IMR-90 (cell line): ENCODE measurements at regions not wholly inside any gene's neighbourhood (a gene's known extent, or its start where the extent isn't known, plus 50 kb on each side); places are given as distances from the start of the nearest gene placed in this dataset.

Experiments used
- ATAC-seq: fragments of 200-7000 bp; cut with Tn5 transposase; 2 replicates; pipeline ENCODE4 v1.9.1; 2020; ENCODE audit warnings: low read depth, mild to moderate bottlenecking, moderate library complexity
- BruUV-seq: library from RNA; stranded (reverse); fragments of 400-500 nt; replicated peaks from 2 replicates; lab custom pipeline; 2021; lab: Mats Ljungman, UMichigan
- CTCF ChIA-PET: fragments of 300-600 bp; formaldehyde crosslinking; extraction: SDS; loops from one replicate; lab custom pipeline; 2021; ENCODE audit warnings: antibody characterized with exemption; lab: Yijun Ruan, JAX
- POLR2A ChIA-PET: fragments of 300-600 bp; sonication (Branson Sonifier 250); formaldehyde crosslinking; loops from one replicate; lab custom pipeline; 2022; ENCODE audit warnings: antibody characterized with exemption; ENCODE audit not compliant: unreplicated experiment; lab: Charles Lee
- DNase-seq: peaks from one replicate; pipeline ENCODE4 v3.0.0; 2013
- H2AFZ ChIP-seq: replicated peaks from 2 replicates; pipeline ENCODE3; 2013; ENCODE audit warnings: low read length, mild to moderate bottlenecking; ENCODE audit not compliant: poor library complexity
- H2AK5ac ChIP-seq: 2 replicates; pipeline ENCODE4 v1.6.1; 2013; ENCODE audit warnings: low read depth, low read length, inconsistent platforms
- H2AK9ac ChIP-seq: replicated peaks from 2 replicates; pipeline ENCODE3; 2013; ENCODE audit warnings: mild to moderate bottlenecking, low read depth, low read length, moderate library complexity; ENCODE audit not compliant: poor library complexity
- H2BK120ac ChIP-seq: 2 replicates; pipeline ENCODE4 v1.6.1; 2013; ENCODE audit warnings: low read depth, low read length, inconsistent platforms
- H2BK15ac ChIP-seq: 3 replicates; pipeline ENCODE4 v1.6.1; 2013; ENCODE audit warnings: low read depth, low read length, inconsistent platforms
- H2BK20ac ChIP-seq: 2 replicates; pipeline ENCODE4 v1.6.1; 2013; ENCODE audit warnings: low read depth, mild to moderate bottlenecking, inconsistent platforms, low read length, moderate library complexity
- H2BK5ac ChIP-seq: 2 replicates; pipeline ENCODE4 v1.6.1; 2013; ENCODE audit warnings: mild to moderate bottlenecking, low read depth, low read length, inconsistent platforms; ENCODE audit not compliant: poor library complexity, severe bottlenecking
- H3K14ac ChIP-seq: replicated peaks from 2 replicates; pipeline ENCODE4 v1.6.1; 2013; ENCODE audit warnings: low read depth, low read length, inconsistent platforms
- H3K18ac ChIP-seq: 2 replicates; pipeline ENCODE4 v1.6.1; 2013; ENCODE audit warnings: low read depth, low read length, control low read depth
- H3K23ac ChIP-seq: 2 replicates; pipeline ENCODE4 v1.6.1; 2013; ENCODE audit warnings: low read depth, low read length, inconsistent platforms
- H3K27ac ChIP-seq: 2 replicates; pipeline ENCODE4 v1.5.1; 2013; ENCODE audit warnings: mild to moderate bottlenecking, control low read depth, low read length; ENCODE audit not compliant: insufficient read depth
- H3K27me3 ChIP-seq: 2 replicates; pipeline ENCODE4 v1.6.1; 2013; ENCODE audit warnings: low read length; ENCODE audit not compliant: control insufficient read depth, insufficient read depth
- H3K36me3 ChIP-seq: 2 replicates; pipeline ENCODE4 v1.6.1; 2013; ENCODE audit warnings: low read length, mixed read lengths; ENCODE audit not compliant: control insufficient read depth, insufficient read depth
- H3K4ac ChIP-seq: 2 replicates; pipeline ENCODE4 v1.6.1; 2013; ENCODE audit warnings: low read depth, low read length, inconsistent platforms
- H3K4me1 ChIP-seq: 2 replicates; pipeline ENCODE4 v1.6.1; 2013; ENCODE audit warnings: low read length, mixed read lengths; ENCODE audit not compliant: control insufficient read depth, insufficient read depth
- H3K4me2 ChIP-seq: 2 replicates; pipeline ENCODE4 v1.6.1; 2013; ENCODE audit warnings: low read depth, mild to moderate bottlenecking, control low read depth, low read length, moderate library complexity
- H3K4me3 ChIP-seq: 2 replicates; pipeline ENCODE4 v1.5.1; 2013; ENCODE audit warnings: low read depth, mild to moderate bottlenecking, control low read depth, low read length, moderate library complexity; ENCODE audit not compliant: insufficient read depth
- H3K56ac ChIP-seq: 2 replicates; pipeline ENCODE4 v1.6.1; 2013; ENCODE audit warnings: low read length, inconsistent platforms; ENCODE audit not compliant: insufficient read depth; ENCODE audit errors: extremely low read depth
- H3K79me1 ChIP-seq, 2 experiments: 2 replicates each; pipeline ENCODE4 v1.6.1; 2013; ENCODE audit warnings: low read length in 2 of 2, inconsistent platforms in 1 of 2, low read depth in 1 of 2
- H3K9ac ChIP-seq: 2 replicates; pipeline ENCODE4 v1.6.1; 2013; ENCODE audit warnings: low read depth, low read length, control low read depth
- H3K9me1 ChIP-seq: 2 replicates; pipeline ENCODE4 v1.6.1; 2013; ENCODE audit warnings: low read length, inconsistent platforms; ENCODE audit not compliant: insufficient read depth
- H3K9me3 ChIP-seq: 2 replicates; pipeline ENCODE4 v1.6.1; 2013; ENCODE audit warnings: low read length; ENCODE audit not compliant: control insufficient read depth, insufficient read depth
- H4K20me1 ChIP-seq: 2 replicates; pipeline ENCODE4 v1.6.1; 2013; ENCODE audit warnings: low read length, inconsistent platforms; ENCODE audit not compliant: insufficient read depth
- H4K5ac ChIP-seq: 2 replicates; pipeline ENCODE4 v1.6.1; 2013; ENCODE audit warnings: mild to moderate bottlenecking, low read depth, low read length, control low read depth
- H4K8ac ChIP-seq, 2 experiments: 2 replicates each; pipeline ENCODE4 v1.6.1; 2013; ENCODE audit warnings: low read depth in 2 of 2, low read length in 2 of 2, control low read depth in 1 of 2, inconsistent platforms in 1 of 2
- H4K91ac ChIP-seq: 2 replicates; pipeline ENCODE4 v1.6.1; 2013; ENCODE audit warnings: low read depth, low read length, inconsistent platforms; ENCODE audit not compliant: insufficient read depth
- BHLHE40 ChIP-seq: fragments of 150-350 bp; IDR thresholded peaks from 2 replicates; pipeline ENCODE4 v1.6.1; 2016; ENCODE audit warnings: mild to moderate bottlenecking, low read depth, low read length
- MAZ ChIP-seq: IDR thresholded peaks from 2 replicates; pipeline ENCODE4 v1.6.1; 2012; ENCODE audit warnings: low read depth, mild to moderate bottlenecking, low read length, improper control_type of control experiment, moderate library complexity, borderline replicate concordance
- WGBS, 2 experiments: methylation state at CpG; one replicate each; pipeline versions ENCODE4 v1.1.5 to v1.1.7; 2013; ENCODE audit warnings: missing lambda C conversion rate in 2 of 2; ENCODE audit not compliant: insufficient read length in 1 of 2; ENCODE audit errors: extremely low coverage in 2 of 2; 5-methylcytosine and 5-hydroxymethylcytosine counted together
- dilution Hi-C: fragments of 300-500 bp; cut with HindIII; formaldehyde crosslinking; loops from one replicate; pipeline ENCODE4 v1.14.3; 2018; ENCODE audit warnings: low sequenced_read_pairs; ENCODE audit not compliant: unreplicated experiment
- in situ Hi-C: fragments of 300-500 bp; cut with MboI; formaldehyde crosslinking; loops from 3 replicates; pipeline ENCODE4 v1.14.3; 2019; ENCODE audit warnings: low sequenced_read_pairs, inconsistent platforms, mixed read lengths
- intact Hi-C: fragments of 100-400 bp; cut with micrococcal nuclease; formaldehyde crosslinking; loops from 2 replicates; pipeline ENCODE4 v1.10.0; 2022
- TF ChIP-seq, protein P1 (sequence below): fragments of 150-350 bp; IDR thresholded peaks from 2 replicates; pipeline ENCODE4 v1.6.1; 2016; ENCODE audit warnings: low read depth, mild to moderate bottlenecking, low read length, moderate library complexity, borderline replicate concordance

DNA sequence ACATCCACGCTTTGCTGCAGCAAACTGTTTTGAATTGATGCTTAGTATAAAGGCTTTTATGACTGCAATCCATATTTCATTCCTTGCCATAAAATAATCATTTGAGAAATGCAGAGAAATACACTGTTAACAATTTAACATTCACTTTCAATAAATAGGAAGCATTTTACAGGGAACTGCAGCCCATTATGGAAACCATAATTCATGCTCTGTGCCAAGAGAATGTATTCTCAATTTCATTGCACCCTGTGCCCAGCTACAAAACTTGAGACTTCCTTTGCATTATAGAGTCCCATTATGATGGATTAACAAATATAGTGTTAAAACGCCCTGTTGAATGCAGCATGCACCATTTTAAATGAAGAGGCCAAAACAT is 134.0 kb downstream of the MED10 start:
- dilution Hi-C loops: no loop called here
- Histone ChIP-seq H3K56ac (no peak overlapping the region), H4K91ac (no peak overlapping the region), H3K14ac (no peak overlapping the region), H3K23ac (no peak overlapping the region), H2BK120ac (no peak overlapping the region), H3K4me3 (no peak overlapping the region), H2AFZ (no peak overlapping the region), H3K4me1 (no peaks in the 10 kb centered on the region), H2AK9ac (no peak overlapping the region), H4K8ac (no peak overlapping the region), H2BK20ac (no peak overlapping the region), H3K9ac (no peak overlapping the region), H3K27ac (no peak overlapping the region), H2AK5ac (no peak overlapping the region), H3K4ac (no peak overlapping the region), H4K20me1 (no peaks in the 10 kb centered on the region), H2BK15ac (no peak overlapping the region), H3K36me3 (no peaks in the 10 kb centered on the region), H4K5ac (no peak overlapping the region), H3K18ac (no peak overlapping the region), H3K79me1 (no peaks in the 10 kb centered on the region), H3K9me1 (no peaks in the 10 kb centered on the region), H3K4me2 (no peak overlapping the region), H2BK5ac (no peak overlapping the region), H3K27me3 (no peaks in the 10 kb centered on the region), H3K9me3 (peaks cover 9% of the 10 kb centered on the region; the same call in 1 of the 2 replicates)
- intact Hi-C loops: no loop called here
- TF ChIP-seq, protein P1, sequence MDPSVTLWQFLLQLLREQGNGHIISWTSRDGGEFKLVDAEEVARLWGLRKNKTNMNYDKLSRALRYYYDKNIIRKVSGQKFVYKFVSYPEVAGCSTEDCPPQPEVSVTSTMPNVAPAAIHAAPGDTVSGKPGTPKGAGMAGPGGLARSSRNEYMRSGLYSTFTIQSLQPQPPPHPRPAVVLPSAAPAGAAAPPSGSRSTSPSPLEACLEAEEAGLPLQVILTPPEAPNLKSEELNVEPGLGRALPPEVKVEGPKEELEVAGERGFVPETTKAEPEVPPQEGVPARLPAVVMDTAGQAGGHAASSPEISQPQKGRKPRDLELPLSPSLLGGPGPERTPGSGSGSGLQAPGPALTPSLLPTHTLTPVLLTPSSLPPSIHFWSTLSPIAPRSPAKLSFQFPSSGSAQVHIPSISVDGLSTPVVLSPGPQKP: no peak
- TF ChIP-seq MAZ (no peak), BHLHE40 (no peak)
- no TSS peak for BruUV-seq
- DNase-seq: no peak
- CTCF ChIA-PET: no interaction called here
- no CpG with 5 or more reads among the region's 2 CpGs for WGBS, 2 experiments
- in situ Hi-C loops: no loop called here
- no peak for ATAC-seq
- POLR2A ChIA-PET: no interaction called here
